Endodermal cell (in vitro differentiated cells): ENCODE measurements at regions not wholly inside any gene's neighbourhood (a gene's known extent, or its start where the extent isn't known, plus 50 kb on each side); places are given as distances from the start of the nearest gene placed in this dataset.

ENCODE experiments used
- DNase-seq: peaks from one replicate; pipeline ENCODE4 v3.0.0-alpha.2; 2017
- H3K27ac ChIP-seq: 2 replicates; pipeline ENCODE4 v1.5.1; 2013; ENCODE audit warnings: mild to moderate bottlenecking, low read depth, low read length, moderate library complexity
- H3K27me3 ChIP-seq: 2 replicates; pipeline ENCODE4 v1.6.1; 2013; ENCODE audit warnings: mild to moderate bottlenecking, low read length, moderate library complexity; ENCODE audit not compliant: insufficient read depth, control insufficient read depth, poor library complexity, severe bottlenecking
- H3K36me3 ChIP-seq: 2 replicates; pipeline ENCODE4 v1.7.0; 2013; ENCODE audit warnings: mild to moderate bottlenecking, low read length, moderate library complexity; ENCODE audit not compliant: control insufficient read depth, insufficient read depth
- H3K4me1 ChIP-seq: one replicate; pipeline ENCODE4 v1.7.0; 2013; ENCODE audit warnings: low read length; ENCODE audit not compliant: control insufficient read depth, insufficient read depth
- H3K4me3 ChIP-seq: 2 replicates; pipeline ENCODE4 v1.5.1; 2013; ENCODE audit warnings: mild to moderate bottlenecking, low read length, moderate library complexity
- H3K9ac ChIP-seq: 2 replicates; pipeline ENCODE4 v1.6.1; 2013; ENCODE audit warnings: mild to moderate bottlenecking, low read length, moderate library complexity; ENCODE audit not compliant: poor library complexity, severe bottlenecking; ENCODE audit errors: extremely low read depth
- H3K9me3 ChIP-seq: 2 replicates; pipeline ENCODE4 v1.6.1; 2013; ENCODE audit warnings: mild to moderate bottlenecking, low read length, moderate library complexity; ENCODE audit not compliant: control insufficient read depth
- H3K27ac Mint-ChIP-seq: 2 replicates; pipeline ENCODE4 v1.8.0; 2020; ENCODE audit warnings: mixed read lengths
- H3K27me3 Mint-ChIP-seq: 2 replicates; pipeline ENCODE4 v1.8.0; 2021; ENCODE audit warnings: mild to moderate bottlenecking, mixed read lengths; ENCODE audit not compliant: insufficient read depth
- H3K36me3 Mint-ChIP-seq: 2 replicates; pipeline ENCODE4 v1.8.0; 2020; ENCODE audit warnings: low read depth, mixed read lengths
- H3K4me1 Mint-ChIP-seq: 2 replicates; pipeline ENCODE4 v1.8.0; 2020; ENCODE audit warnings: mixed read lengths
- H3K4me3 Mint-ChIP-seq: 2 replicates; pipeline ENCODE4 v1.8.0; 2020; ENCODE audit warnings: mild to moderate bottlenecking, moderate library complexity, mixed read lengths
- H3K9me3 Mint-ChIP-seq: 2 replicates; pipeline ENCODE4 v1.8.0; 2020; ENCODE audit warnings: mild to moderate bottlenecking, mixed read lengths
- WGBS, 2 experiments: methylation state at CpG; one replicate each; pipeline versions ENCODE4 v1.1.5 to v1.1.7; 2013; ENCODE audit warnings: missing lambda C conversion rate in 2 of 2, mixed read lengths in 1 of 2; ENCODE audit not compliant: insufficient coverage in 1 of 2, insufficient read length in 1 of 2; 5-methylcytosine and 5-hydroxymethylcytosine counted together
- TF ChIP-seq, protein P1 (sequence below): fragments of 200-600 bp; sonication (generic); conservative IDR thresholded peaks from 2 replicates; pipeline ENCODE4 v1.5.0; 2021; ENCODE audit warnings: antibody characterized with exemption, mild to moderate bottlenecking

DNA sequence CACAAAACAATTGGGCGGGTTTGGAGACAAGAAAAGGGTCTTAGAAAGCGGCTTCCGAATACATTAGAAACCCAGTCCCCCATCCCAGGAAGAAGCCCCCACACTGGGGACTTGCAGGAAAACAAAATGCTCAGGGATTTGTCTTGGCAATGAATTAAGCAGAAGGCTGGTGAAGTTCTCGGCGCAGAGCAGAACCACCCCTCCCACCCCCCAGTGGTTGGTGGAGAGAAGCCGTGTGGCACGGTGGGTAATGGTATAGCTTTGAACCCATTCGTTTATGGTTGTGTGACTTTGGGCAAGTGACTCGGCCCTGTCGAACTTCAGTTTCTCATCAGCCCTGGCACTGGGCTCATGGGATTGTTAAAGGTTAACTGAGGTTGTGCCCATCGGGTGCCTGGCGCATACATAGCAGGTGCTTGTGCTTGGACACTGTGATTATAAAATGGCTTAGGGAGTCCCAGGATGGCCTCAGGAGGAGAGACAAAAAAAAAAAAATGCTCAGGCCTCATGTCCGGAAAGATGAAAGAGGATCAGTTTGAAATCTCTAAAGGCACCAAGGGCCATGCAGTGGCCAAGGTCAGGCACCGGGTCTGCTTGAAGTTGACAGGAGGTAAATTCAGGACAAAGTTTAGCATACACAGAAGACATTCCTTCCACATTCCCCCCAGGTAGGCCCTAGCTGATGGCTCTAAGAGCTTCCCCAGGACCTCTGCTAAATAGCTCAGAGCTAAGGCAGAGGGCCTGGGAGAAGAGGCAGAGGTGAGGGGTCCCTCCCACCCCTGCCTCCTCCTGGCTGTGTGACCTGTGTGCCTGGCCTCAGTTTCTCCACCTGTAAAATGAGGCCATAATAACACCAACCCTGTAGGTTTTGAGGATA lies 120.1 kb upstream of the PTPN1 start:
- H3K4me3 Mint-ChIP-seq = no peak overlapping the region
- H3K27me3 Mint-ChIP-seq = no peaks in the 10 kb centered on the region
- no peak overlapping the region for H3K9ac ChIP-seq
- H3K4me1 Mint-ChIP-seq = peaks cover 8% of the 10 kb centered on the region
- DNase-seq = no peak
- H3K9me3 Mint-ChIP-seq = no peaks in the 10 kb centered on the region
- no peaks in the 10 kb centered on the region for H3K36me3 Mint-ChIP-seq
- H3K27ac Mint-ChIP-seq = no peak overlapping the region
- no peaks in the 10 kb centered on the region for H3K27me3 ChIP-seq
- WGBS, 2 experiments = 85 to 87% methylated on average over 4 to 13 of the region's 14 CpGs
- TF ChIP-seq, protein P1, sequence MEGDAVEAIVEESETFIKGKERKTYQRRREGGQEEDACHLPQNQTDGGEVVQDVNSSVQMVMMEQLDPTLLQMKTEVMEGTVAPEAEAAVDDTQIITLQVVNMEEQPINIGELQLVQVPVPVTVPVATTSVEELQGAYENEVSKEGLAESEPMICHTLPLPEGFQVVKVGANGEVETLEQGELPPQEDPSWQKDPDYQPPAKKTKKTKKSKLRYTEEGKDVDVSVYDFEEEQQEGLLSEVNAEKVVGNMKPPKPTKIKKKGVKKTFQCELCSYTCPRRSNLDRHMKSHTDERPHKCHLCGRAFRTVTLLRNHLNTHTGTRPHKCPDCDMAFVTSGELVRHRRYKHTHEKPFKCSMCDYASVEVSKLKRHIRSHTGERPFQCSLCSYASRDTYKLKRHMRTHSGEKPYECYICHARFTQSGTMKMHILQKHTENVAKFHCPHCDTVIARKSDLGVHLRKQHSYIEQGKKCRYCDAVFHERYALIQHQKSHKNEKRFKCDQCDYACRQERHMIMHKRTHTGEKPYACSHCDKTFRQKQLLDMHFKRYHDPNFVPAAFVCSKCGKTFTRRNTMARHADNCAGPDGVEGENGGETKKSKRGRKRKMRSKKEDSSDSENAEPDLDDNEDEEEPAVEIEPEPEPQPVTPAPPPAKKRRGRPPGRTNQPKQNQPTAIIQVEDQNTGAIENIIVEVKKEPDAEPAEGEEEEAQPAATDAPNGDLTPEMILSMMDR = no peak
- no peaks in the 10 kb centered on the region for H3K9me3 ChIP-seq
- H3K36me3 ChIP-seq = no peaks in the 10 kb centered on the region
- no peak overlapping the region for H3K27ac ChIP-seq
- no peaks in the 10 kb centered on the region for H3K4me1 ChIP-seq
- H3K4me3 ChIP-seq = no peak overlapping the region

GRCh38 chr20:50390685-50391443 lies 119.3 kb upstream of the PTPN1 start:
- H3K4me3 ChIP-seq = no peak overlapping the region
- peaks cover 8% of the 10 kb centered on the region for H3K4me1 Mint-ChIP-seq
- no peak overlapping the region for H3K27ac Mint-ChIP-seq
- no peaks in the 10 kb centered on the region for H3K27me3 ChIP-seq
- no peak overlapping the region for H3K27ac ChIP-seq
- no peaks in the 10 kb centered on the region for H3K9me3 ChIP-seq
- no peaks in the 10 kb centered on the region for H3K36me3 Mint-ChIP-seq
- TF ChIP-seq, protein P1 = no peak
- H3K36me3 ChIP-seq = no peaks in the 10 kb centered on the region
- H3K9ac ChIP-seq = no peak overlapping the region
- WGBS, 2 experiments = 86 to 94% methylated on average over 10 to 15 of the region's 15 CpGs
- H3K27me3 Mint-ChIP-seq = no peaks in the 10 kb centered on the region
- no peak for DNase-seq
- no peak overlapping the region for H3K4me3 Mint-ChIP-seq
- no peaks in the 10 kb centered on the region for H3K9me3 Mint-ChIP-seq
- no peaks in the 10 kb centered on the region for H3K4me1 ChIP-seq

GRCh38 chr20:50391444-50392137 lies 118.6 kb upstream of the PTPN1 start:
- H3K4me3 Mint-ChIP-seq = no peak overlapping the region
- no peak overlapping the region for H3K27ac Mint-ChIP-seq
- Histone ChIP-seq H3K4me3 (no peak overlapping the region), H3K4me1 (no peaks in the 10 kb centered on the region), H3K9me3 (no peaks in the 10 kb centered on the region), H3K27me3 (no peaks in the 10 kb centered on the region), H3K9ac (no peak overlapping the region), H3K27ac (no peak overlapping the region), H3K36me3 (no peaks in the 10 kb centered on the region)
- TF ChIP-seq, protein P1 = no peak
- no peak for DNase-seq
- WGBS, 2 experiments = 94 to 96% methylated on average over 7 to 15 of the region's 15 CpGs
- no peaks in the 10 kb centered on the region for H3K27me3 Mint-ChIP-seq
- H3K9me3 Mint-ChIP-seq = no peaks in the 10 kb centered on the region
- no peaks in the 10 kb centered on the region for H3K36me3 Mint-ChIP-seq
- H3K4me1 Mint-ChIP-seq = peaks cover 8% of the 10 kb centered on the region
